HG02885 (cell line): ENCODE measurements at regions not wholly inside any gene's neighbourhood (a gene's known extent, or its start where the extent isn't known, plus 50 kb on each side); places are given as distances from the start of the nearest gene placed in this dataset.
"Not testable (repeated sequence)": the region's sequence is repeated elsewhere in the genome, so short reads cannot be mapped to it uniquely, and the experiment has no call there.

Source experiments
- ATAC-seq: cut with Tn5 transposase; IDR thresholded peaks from one replicate; pipeline ENCODE4 v1.9.1; 2021; ENCODE audit warnings: mild to moderate bottlenecking; ENCODE audit not compliant: unreplicated experiment, poor library complexity

GRCh38 chrX:128664211-128664610 lies 612.0 kb upstream of the ACTRT1 start:
- ATAC-seq: no peak

GRCh38 chrX:128653524-128654060 lies 601.4 kb upstream of the ACTRT1 start:
- ATAC-seq: no peak

GRCh38 chrX:128650326-128650725 lies 598.1 kb upstream of the ACTRT1 start:
- no peak for ATAC-seq

- ATAC-seq: no peak
These were observed 582.6 kb upstream of the ACTRT1 start for GRCh38 chrX:128634754-128635153.

DNA sequence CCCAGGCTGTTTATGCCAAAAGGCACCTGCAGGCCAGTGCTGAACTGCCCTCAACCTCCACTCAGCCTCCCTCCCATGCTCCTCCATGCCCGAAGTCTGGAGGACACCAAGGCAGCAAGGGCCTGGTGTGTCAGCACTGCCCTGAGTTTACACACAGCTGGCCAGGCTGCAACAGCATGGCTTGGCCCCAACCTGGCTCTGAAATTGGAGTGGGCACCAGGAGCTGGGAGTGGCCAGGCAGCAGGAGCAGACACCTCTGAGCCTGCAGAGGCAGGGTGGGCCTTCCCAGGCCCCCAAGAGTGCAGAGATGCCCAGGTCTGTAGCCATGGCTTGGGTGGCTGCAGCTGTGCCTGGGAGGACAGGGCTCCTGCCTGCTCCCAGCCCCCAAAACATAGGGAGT lies 571.2 kb upstream of the ACTRT1 start:
- ATAC-seq: no peak

GRCh38 chrX:128622296-128622695 lies 570.1 kb upstream of the ACTRT1 start:
- ATAC-seq: no peak

GRCh38 chrX:128619490-128619889 lies 567.3 kb upstream of the ACTRT1 start:
- ATAC-seq: no peak

- ATAC-seq: no peak
These were observed 564.7 kb upstream of the ACTRT1 start for GRCh38 chrX:128616933-128617332.

DNA sequence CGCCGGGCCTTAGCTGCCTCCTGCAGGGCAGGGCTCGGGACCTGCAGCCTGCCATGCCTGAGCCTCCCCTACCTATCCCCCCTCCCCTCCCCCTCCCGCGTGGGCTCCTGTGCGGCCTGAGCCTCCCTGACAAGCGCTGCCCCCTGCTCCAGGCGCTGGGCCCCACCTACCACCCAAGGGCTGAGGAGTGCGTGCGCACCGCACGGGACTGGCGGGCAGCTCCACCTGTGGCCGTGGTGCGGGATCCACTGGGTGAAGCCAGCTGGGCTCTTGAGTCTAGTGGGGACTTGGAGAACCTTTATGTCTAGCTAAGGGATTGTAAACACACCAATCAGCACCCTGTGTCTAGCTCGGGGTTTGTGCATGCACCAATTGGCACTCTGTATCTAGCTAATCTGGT lies 554.6 kb upstream of the ACTRT1 start:
- not testable (repeated sequence) for ATAC-seq

DNA sequence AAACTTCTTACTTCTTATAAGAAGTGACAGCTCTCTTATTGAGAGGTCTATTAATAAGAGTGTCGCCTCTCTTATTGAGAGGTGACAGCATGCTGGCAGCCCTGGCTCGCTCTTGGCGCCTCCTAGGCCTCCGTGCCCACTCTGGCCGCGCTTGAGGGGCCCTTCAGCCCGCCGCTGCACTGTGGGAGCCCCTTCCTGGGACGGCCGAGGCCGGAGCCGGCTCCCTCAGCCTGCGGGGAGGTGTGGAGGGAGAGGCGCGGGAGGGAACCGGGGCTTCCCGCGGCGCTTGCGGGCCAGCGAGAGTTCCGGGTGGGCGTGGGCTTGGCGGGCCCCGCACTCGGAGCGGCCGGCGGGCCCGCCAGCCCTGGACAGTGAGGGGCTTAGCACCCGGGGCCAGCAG lies 554.2 kb upstream of the ACTRT1 start:
- not testable (repeated sequence) for ATAC-seq

- no peak for ATAC-seq
These were observed 549.5 kb upstream of the ACTRT1 start for GRCh38 chrX:128601706-128602105.

DNA sequence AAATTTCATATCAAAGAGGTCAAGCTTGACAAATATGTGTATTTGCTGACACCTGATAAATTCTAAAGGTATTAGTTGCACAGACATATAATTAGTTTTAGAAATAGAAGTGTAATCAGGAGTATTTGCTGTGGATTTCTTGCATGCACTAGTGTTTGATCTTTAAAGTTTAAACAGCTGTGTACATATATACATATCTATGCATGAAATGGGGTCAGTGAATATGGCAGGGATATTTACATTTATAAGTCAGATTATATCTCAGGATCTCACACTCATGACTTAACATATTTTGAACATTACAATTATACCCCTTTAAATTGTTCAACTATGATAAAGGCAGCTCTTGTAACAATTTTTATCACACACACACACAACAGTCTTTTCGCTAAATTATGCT lies 547.4 kb upstream of the ACTRT1 start:
- ATAC-seq: no peak

GRCh38 chrX:128582036-128582435 lies 529.8 kb upstream of the ACTRT1 start:
- no peak for ATAC-seq

GRCh38 chrX:128581615-128582014 lies 529.4 kb upstream of the ACTRT1 start:
- no peak for ATAC-seq

GRCh38 chrX:128543114-128543513 lies 490.9 kb upstream of the ACTRT1 start:
- ATAC-seq: no peak

GRCh38 chrX:128518508-128518907 lies 466.3 kb upstream of the ACTRT1 start:
- ATAC-seq: peak; percentile 88

DNA sequence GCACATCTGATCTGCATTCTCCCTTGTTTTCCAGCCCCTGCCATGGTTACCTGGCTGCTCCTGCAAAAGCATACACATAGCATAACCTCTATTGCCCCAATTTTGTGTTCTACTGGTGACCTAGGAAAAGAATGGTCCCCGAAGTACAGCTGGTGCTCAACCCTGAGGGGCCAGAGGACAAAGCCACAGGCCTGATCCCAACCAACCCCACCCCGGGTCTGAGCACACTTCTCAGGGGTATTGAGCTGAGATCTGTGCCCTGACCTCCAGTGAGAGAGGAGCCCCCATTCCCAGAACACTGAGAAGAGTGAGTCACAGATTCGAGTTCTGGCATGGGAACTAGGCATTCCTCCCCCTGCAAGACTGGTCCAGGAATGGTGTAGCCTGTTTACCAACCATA lies 465.5 kb upstream of the ACTRT1 start:
- ATAC-seq: no peak

GRCh38 chrX:128504496-128504895 lies 452.3 kb upstream of the ACTRT1 start:
- ATAC-seq: no peak

GRCh38 chrX:128464116-128464515 lies 411.9 kb upstream of the ACTRT1 start:
- no peak for ATAC-seq

GRCh38 chrX:128460835-128461234 lies 408.6 kb upstream of the ACTRT1 start:
- ATAC-seq: no peak

DNA sequence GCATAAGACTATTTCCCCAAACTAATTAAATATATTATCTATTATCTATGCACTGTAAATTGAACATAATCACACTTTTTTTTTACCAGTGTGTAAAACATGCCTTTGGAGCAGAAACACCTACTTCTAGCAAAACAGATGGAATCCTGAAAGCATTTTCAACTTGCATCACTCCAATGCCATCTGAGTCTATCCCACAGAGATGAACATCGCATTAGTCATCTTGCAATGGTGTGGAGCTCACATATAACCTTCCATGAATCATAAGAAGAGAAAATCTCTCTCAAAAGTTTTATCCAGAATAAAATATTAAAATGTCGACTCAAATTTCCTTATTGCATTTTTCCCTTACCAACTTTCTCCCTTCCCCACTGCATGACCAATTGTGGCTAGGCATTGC lies 406.7 kb upstream of the ACTRT1 start:
- ATAC-seq: no peak

GRCh38 chrX:128457674-128458073 lies 405.5 kb upstream of the ACTRT1 start:
- ATAC-seq: no peak

GRCh38 chrX:128439159-128439558 lies 387.0 kb upstream of the ACTRT1 start:
- ATAC-seq: no peak
